NCI-H226 (cell line): ENCODE measurements at regions not wholly inside any gene's neighbourhood (a gene's known extent, or its start where the extent isn't known, plus 50 kb on each side); places are given as distances from the start of the nearest gene placed in this dataset.
"Not testable (repeated sequence)": the region's sequence is repeated elsewhere in the genome, so short reads cannot be mapped to it uniquely, and the experiment has no call there.

Experiments
- DNase-seq: peaks from one replicate; pipeline ENCODE4 v3.0.0-alpha.2; 2015

- DNase-seq: not testable (repeated sequence)
Observed at GRCh38 chrY:17511984-17512383, 368.0 kb downstream of the CDY2B start.

GRCh38 chrY:17511476-17511875 lies 368.5 kb downstream of the CDY2B start:
- not testable (repeated sequence) for DNase-seq

GRCh38 chrY:17505834-17506233 lies 374.2 kb downstream of the CDY2B start:
- not testable (repeated sequence) for DNase-seq

DNA sequence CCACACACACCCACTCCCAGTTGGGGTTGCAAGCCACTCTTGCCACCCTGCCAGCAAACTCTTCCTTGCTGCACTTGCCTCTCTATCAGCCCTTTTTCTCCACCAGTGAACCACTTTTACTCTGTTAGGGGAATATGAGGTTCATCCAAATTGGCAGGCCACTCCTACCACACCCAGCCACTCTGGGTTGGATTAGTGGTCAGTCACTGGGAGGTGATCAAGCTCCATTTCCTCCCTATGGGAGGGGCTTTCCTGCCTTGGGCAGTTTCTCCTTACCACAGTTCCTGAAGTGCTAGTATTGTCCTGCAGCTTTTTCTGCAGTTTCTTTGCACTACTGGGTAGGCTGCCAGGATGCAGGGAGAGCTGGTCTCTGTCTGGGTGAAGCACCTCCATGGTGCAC lies 395.3 kb downstream of the CDY2B start:
- not testable (repeated sequence) for DNase-seq

DNA sequence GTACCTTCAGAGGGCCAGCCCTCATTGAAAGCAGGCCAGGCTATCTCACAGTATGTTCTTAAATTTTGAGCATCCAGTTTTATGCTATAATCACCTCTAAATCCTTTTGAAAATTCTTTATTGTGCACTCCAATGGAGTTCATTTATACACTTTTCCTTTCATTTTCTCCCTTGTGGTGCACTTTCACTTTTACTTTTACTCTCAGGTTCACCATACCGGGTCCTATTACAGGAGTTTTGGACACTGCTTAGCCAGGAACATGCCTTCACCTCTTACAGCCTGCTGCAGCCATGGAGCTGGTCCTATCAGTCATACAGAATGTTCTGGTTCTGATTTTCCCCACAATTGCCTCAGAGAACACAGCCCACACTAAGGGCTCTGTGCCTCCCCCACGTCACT lies 395.9 kb downstream of the CDY2B start:
- DNase-seq: not testable (repeated sequence)

DNA sequence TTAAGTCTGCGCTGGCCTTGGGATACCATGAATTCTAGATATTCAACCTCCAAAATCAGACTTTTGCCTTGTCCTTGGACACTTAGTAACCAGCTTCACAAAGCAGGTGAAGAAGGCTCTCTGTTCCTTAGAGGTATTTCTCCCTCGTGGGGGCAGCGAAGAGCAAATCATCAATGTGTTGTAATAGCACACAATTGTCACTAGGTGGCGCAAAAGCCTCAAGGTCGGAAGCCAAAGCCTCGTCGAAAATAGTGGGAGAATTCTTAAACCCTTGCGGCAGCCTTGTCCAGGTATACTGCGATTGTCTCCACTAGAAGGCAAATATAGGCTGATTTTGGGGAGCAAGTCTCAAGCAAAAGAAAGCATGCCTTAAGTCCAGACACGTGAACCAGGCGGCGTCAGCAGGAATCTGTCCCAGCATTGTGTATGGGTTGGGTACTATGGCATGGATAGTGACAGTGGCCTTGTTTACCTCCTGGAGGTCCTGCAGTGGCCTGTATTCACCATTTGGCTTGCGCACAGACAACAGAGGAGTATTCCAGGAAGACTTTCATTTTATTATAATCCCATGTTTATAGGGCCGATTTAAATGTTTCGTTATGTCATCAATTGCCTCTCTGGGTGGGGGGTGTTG lies 398.5 kb downstream of the CDY2B start:
- DNase-seq: not testable (repeated sequence)

DNA sequence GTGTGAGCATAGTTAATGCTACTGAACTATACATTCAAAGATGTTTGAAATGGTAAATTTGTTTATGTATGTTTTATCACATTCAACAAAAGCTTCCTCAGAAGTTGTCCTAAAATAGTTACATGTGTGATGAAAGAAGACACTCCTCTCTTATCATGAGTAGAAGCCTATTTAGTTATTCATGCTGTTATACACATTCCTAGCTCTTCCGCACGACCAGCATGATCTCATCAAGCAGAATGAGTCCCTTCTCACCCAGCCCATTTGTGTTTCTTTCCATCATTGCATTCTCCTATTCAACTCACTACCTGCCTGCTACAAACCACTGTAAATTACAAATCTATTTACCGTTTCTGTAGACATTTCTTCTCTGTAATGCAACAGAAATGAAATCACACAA lies 408.0 kb downstream of the CDY2B start:
- DNase-seq: not testable (repeated sequence)

DNA sequence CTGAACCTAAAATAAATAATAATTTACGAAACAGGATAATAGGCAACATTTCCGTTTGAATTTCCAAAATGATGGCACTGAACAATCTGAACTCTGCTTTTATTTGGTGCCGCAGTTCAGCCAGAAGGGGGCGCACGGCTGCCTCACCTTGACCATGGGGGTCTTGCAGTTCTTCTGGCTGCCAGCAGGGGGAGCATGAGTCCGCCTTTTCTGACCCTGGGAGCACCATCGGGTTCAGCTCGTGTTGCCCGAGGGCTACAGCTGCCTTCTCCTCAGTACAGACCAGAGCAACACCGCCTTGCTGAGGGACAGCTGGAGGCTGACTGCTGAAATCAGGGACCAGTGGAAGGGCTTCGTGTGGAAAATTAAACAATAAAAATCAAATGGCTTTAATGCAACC lies 420.3 kb downstream of the CDY2B start:
- DNase-seq: not testable (repeated sequence)

DNA sequence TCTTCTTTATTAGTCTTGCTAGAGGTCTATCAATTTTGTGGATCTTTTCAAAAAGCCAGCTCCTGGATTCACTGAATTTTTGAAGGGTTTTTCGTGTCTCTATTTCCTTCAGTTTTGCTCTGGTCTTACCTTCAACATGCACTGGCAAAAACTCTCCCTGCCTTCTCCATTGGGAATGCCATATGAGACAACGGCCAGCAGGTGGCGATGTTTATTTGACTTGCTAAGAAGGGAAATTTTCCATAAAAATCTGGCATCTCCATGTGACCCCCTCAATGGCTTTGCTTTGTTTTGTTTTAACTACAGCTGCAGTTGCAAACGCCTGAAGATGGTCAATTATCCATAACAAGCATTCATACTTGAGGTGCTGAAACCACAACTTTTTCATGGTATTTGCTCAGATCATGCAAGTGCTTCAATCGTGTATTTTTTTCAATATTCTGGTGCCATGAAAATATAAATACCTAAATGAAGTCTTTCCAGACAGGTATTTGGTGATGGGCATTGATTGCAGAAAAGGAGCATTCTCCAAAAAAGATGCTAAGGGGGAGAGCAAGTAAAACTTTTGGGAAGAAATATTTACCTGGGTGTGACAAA lies 449.4 kb downstream of the CDY2B start:
- DNase-seq: no peak

DNA sequence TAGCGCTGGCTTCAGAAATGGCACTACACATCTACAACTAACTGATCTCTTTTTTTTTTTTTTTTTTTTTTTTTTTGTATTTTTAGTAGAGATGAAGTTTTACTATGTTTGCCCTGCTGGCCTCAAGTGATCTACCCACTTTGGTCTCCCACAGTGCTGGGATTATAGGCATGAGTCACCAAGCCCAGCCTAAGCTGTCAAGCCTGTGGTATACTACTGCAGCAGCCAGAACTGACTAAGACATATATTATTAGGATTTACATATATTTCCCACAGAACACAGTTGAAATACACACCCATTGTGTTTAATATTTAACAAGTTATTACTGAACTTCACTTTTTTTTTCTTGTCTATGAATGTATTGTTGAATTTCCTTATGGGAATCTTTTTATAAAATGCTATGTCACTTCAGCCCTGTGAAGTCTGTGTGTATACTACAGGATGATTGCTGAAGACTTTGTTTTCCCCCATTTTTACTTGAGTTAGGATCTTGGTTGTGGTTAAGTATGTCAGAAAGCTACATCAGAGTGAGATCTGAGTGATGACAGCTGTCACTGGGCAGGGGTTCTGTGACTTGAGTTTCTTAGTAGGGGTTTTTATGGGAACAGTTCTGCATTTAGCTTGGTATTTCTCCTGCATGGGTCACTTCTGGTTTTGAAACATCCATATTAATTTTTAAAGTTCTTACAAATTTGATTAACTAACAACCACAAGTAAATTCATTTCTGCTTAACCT lies 481.5 kb downstream of the CDY2B start:
- peak; percentile 35 for DNase-seq

DNA sequence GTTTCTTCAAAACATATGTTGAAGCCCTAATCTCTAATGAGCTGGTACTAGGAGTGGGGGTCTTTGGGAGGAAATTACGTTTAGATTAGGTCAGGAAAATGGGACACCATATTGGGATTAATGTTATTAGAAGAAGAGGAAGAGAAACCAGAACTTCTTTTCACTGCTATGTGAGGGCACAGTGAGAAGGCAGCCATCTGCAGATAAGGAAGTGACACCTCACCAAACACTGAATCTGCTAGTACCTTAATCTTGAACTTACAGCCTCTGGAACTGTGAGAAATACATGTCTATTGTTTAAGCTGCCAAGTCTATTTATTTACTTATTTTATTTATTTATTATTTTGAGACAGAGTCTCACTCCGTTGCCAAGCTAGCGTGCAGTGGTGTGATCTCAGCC lies 482.4 kb downstream of the CDY2B start:
- DNase-seq: no peak

GRCh38 chrY:17381431-17382070 lies 498.5 kb downstream of the CDY2B start:
- DNase-seq: peak; percentile 53

GRCh38 chrY:17378326-17378725 lies 501.7 kb downstream of the CDY2B start:
- no peak for DNase-seq

DNA sequence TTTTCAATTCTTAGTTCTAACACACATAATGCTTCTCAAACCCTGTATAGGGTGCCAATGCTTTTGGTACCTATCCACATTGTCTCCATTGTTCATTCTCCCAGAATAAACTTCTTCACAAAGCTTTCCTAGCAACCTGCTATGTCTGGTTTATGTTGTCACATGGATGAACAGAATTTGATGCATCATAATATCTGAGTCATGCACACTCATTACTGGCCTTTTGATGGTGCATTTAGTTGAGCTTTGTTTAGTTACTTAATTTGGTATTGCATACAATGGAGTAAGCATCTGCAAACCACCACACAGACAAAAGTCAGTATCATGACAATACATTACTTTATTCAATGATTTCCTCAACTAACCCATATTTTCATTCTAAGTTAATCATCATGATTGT lies 511.6 kb downstream of the CDY2B start:
- no peak for DNase-seq

DNA sequence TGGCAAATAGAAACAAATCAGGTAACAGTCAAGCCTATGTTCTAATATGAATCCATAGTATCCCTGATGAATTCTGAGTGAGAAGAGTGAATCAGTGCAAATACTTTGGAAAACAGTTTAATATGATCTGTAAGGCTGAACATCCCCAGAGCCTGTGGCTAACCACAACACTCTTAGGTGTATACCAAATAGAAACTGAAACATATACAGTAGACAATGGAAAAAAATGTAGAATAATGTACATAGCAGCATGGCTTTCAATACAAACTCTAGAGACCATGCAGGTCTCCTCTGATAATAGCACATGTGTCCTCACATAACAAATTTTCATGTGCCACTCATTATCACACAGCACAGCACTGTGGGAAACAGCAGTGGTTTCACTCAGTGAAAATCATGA lies 513.6 kb downstream of the CDY2B start:
- DNase-seq: no peak

- DNase-seq: no peak
Observed at GRCh38 chrY:17339028-17339427, 541.0 kb downstream of the CDY2B start.

DNA sequence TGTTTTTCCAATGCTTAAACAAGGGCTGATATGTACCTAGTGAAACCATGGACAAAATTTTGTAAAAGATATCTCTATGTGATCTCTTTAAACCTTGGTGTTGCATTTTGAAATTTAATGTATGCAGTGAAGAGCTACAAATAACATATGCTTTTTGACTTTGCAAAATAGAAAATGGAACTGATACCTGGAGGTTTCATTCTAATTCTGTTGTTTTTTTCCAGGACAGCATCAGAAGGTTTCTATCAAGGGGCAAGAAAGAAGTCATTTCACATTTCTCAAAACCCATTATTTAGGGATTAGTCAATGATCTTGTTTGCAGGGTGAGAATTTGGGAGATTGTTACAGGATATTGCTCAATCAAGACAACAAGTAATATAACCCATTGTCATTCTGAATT lies 549.3 kb downstream of the CDY2B start:
- DNase-seq: no peak

DNA sequence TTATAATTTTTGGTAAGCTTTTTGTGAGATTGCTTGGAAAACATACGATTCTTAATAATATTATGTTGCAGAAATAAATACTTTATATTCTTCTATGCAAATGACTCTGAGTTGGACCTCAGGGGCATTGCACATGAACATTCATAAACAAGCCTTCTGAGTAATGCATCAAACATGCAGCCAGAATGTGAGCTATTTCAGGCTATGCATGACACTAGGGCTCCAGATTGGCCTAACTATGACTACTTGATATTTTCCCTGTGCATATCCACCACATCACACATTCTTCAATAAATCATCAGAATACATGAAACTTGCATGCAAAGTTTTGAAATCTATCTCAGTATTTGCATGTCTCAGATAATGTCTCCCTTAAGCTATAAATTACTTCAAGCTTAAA lies 560.1 kb downstream of the CDY2B start:
- peak; percentile 82 for DNase-seq

GRCh38 chrY:17318631-17319030 lies 561.4 kb downstream of the CDY2B start:
- peak; percentile 23 for DNase-seq

- peak; percentile 51 for DNase-seq
Observed at GRCh38 chrY:17277056-17277455, 603.0 kb downstream of the CDY2B start.

DNA sequence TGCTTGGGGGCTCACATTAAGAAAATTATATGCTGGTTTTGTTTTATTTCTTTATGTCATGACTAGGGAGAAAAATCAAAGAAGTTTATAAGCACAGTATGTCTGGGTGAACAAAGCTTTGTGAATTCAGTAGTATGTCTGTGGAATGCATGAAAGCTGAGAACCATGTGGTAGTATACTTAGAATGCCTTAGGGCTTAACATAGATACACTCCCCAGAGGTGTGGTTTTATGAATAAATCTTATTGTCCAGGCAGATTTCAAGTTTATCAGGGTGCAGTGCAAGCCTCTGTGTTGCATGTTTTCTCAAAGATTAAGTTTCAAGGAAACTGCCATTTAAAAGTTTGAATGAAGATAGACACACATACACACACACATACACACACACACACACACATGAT lies 620.5 kb downstream of the CDY2B start:
- peak; percentile 69 for DNase-seq

DNA sequence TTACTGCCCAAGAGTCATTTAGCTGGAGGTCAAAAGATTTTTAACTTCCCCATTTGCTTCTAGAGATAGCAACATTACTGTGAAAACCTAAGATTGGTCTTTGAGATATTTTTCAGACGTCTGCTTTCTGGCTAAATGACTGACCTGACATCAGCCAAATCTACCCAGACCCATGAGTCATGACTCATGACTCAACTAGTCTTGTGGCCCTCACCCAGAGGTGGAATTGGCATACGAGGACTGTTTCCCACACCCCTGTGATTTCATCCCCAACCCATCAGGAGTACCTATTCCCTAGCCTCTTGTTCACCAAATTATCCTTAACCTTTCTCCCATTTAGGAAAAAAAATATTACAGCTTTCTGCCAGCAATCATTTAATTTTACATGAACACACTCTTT lies 641.6 kb downstream of the CDY2B start:
- DNase-seq: peak; percentile 73

GRCh38 chrY:17235769-17236168 lies 644.3 kb downstream of the CDY2B start:
- no peak for DNase-seq
